ENCODE measurements at regions not wholly inside any gene's neighbourhood (a gene's known extent, or its start where the extent isn't known, plus 50 kb on each side); places are given as distances from the start of the nearest gene placed in this dataset.

- no TSS peak for BruUV-seq (replicated peaks)
- in situ Hi-C loops (cut with HindIII; ENCODE audit: low pct_unique_long_range_greater_than_20kb, low sequenced_read_pairs) (no loop called here), intact Hi-C loops (cut with micrococcal nuclease; ENCODE audit: unreplicated experiment) (no loop called here)
- no peak overlapping the region for H3K4me3 ChIP-seq (ENCODE audit: low read depth in 2 of 2, low read length in 2 of 2)
- no peak overlapping the region for H3K27ac ChIP-seq (ENCODE audit: low read length)
- TF ChIP-seq CTCF (IDR thresholded peaks at IDR 0.05) (no peak), SIN3A (IDR thresholded peaks at IDR 0.05; ENCODE audit: borderline replicate concordance, insufficient read depth, low read depth, low read length) (no peak), REST (IDR thresholded peaks at IDR 0.05; ENCODE audit: insufficient read depth in 1 of 2, low read depth in 2 of 2, low read length in 1 of 2) (no peak), TCF7L2 (IDR thresholded peaks at IDR 0.05; ENCODE audit: low read depth, low read length) (no peak), POLR2AphosphoS5 (IDR thresholded peaks at IDR 0.05; ENCODE audit: low read depth, low read length) (no peak)
- DNase-seq (ENCODE audit: low read depth, low spot score) (no peak), ATAC-seq (no peak)
- ChIA-PET POLR2A (no interaction called here), CTCF (no interaction called here)
- no peaks in the 10 kb centered on the region for H3K27me3 ChIP-seq (ENCODE audit: control insufficient read depth, insufficient read depth, low read length)
- no peaks in the 10 kb centered on the region for H3K36me3 ChIP-seq (ENCODE audit: control insufficient read depth, insufficient read depth, low read length)
- no peaks in the 10 kb centered on the region for H3K9me3 ChIP-seq (ENCODE audit: control insufficient read depth, insufficient read depth, low read depth, low read length)
- no peaks in the 10 kb centered on the region for H3K4me1 ChIP-seq (ENCODE audit: control insufficient read depth, insufficient read depth, low read length)
Observed at GRCh38 chr2:5937321-5937720, 245.1 kb downstream of the SOX11 start.

GRCh38 chr2:5937851-5938565 is 245.8 kb downstream of the SOX11 start:
- in situ Hi-C loops (cut with HindIII; ENCODE audit: low pct_unique_long_range_greater_than_20kb, low sequenced_read_pairs) (no loop called here), intact Hi-C loops (cut with micrococcal nuclease; ENCODE audit: unreplicated experiment) (no loop called here)
- BruUV-seq (replicated peaks), result no TSS peak
- TF ChIP-seq CTCF (IDR thresholded peaks at IDR 0.05) (no peak), SIN3A (IDR thresholded peaks at IDR 0.05; ENCODE audit: borderline replicate concordance, insufficient read depth, low read depth, low read length) (no peak), POLR2AphosphoS5 (IDR thresholded peaks at IDR 0.05; ENCODE audit: low read depth, low read length) (no peak), TCF7L2 (IDR thresholded peaks at IDR 0.05; ENCODE audit: low read depth, low read length) (no peak), REST (IDR thresholded peaks at IDR 0.05; ENCODE audit: insufficient read depth in 1 of 2, low read depth in 2 of 2, low read length in 1 of 2) (no peak)
- CTCF ChIA-PET, result no interaction called here
- no peak for ATAC-seq
- Histone ChIP-seq H3K36me3 (ENCODE audit: control insufficient read depth, insufficient read depth, low read length) (no peaks in the 10 kb centered on the region), H3K4me3 (ENCODE audit: low read depth in 2 of 2, low read length in 2 of 2) (no peak overlapping the region), H3K27ac (ENCODE audit: low read length) (no peak overlapping the region), H3K27me3 (ENCODE audit: control insufficient read depth, insufficient read depth, low read length) (no peaks in the 10 kb centered on the region), H3K4me1 (ENCODE audit: control insufficient read depth, insufficient read depth, low read length) (no peaks in the 10 kb centered on the region), H3K9me3 (ENCODE audit: control insufficient read depth, insufficient read depth, low read depth, low read length) (no peaks in the 10 kb centered on the region)
- DNase-seq (ENCODE audit: low read depth, low spot score), result no peak
- POLR2A ChIA-PET, result no interaction called here
